Prostate gland (tissue), 2 donors: ENCODE measurements at regions not wholly inside any gene's neighbourhood (a gene's known extent, or its start where the extent isn't known, plus 50 kb on each side); places are given as distances from the start of the nearest gene placed in this dataset.

Source experiments
- DNase-seq: peaks from one replicate; pipeline ENCODE4 v3.0.0-alpha.2; 2019; ENCODE audit warnings: low spot score
- H3K27ac ChIP-seq, 2 donors: fragments of 200-600 bp; sonication (generic); 2 replicates each; pipeline ENCODE4 v1.5.1; 2017 to 2019
- H3K27me3 ChIP-seq: fragments of 200-600 bp; sonication (generic); replicated peaks from 2 replicates; pipeline ENCODE4 v1.5.1; 2019; ENCODE audit not compliant: insufficient read depth
- H3K36me3 ChIP-seq, 2 donors: fragments of 200-600 bp; sonication (generic); 1 replicate in 1 of 2; 2 replicates in 1 of 2; pipeline versions ENCODE4 v1.5.1 to v1.8.1; 2017 to 2019
- H3K4me1 ChIP-seq: fragments of 200-600 bp; sonication (generic); replicated peaks from 2 replicates; pipeline ENCODE4 v1.5.1; 2019
- H3K4me3 ChIP-seq, 2 donors: fragments of 200-600 bp; sonication (generic); 2 replicates each; pipeline ENCODE4 v1.5.1; 2017 to 2019
- H3K9me3 ChIP-seq: fragments of 200-600 bp; sonication (generic); 2 replicates; pipeline ENCODE4 v1.5.1; 2017
- CTCF ChIP-seq, 4 experiments: fragments of 200-600 bp in 2 of 4; fragments of 450-650 bp in 2 of 4; sonication (generic) in 2 of 4; IDR thresholded peaks; 1 replicate in 3 of 4; 2 replicates in 1 of 4; pipeline ENCODE4 v1.5.1; 2016 to 2019; ENCODE audit warnings: antibody characterized with exemption in 4 of 4, mild to moderate bottlenecking in 2 of 4, moderate library complexity in 2 of 4
- POLR2A ChIP-seq: fragments of 450-650 bp; IDR thresholded peaks from one replicate; pipeline ENCODE4 v1.6.1; 2016; ENCODE audit warnings: antibody characterized with exemption, mild to moderate bottlenecking
- POLR2AphosphoS5 ChIP-seq: sonication (generic); formaldehyde crosslinking; IDR thresholded peaks from one replicate; pipeline ENCODE4 v1.6.1; 2017; ENCODE audit warnings: antibody characterized with exemption
- WGBS: methylation state at CpG from one replicate; pipeline ENCODE4 v1.1.5; 2018; 5-methylcytosine and 5-hydroxymethylcytosine counted together
- intact Hi-C: fragments of 100-400 bp; cut with DNase I; formaldehyde crosslinking; loops from one replicate; pipeline ENCODE4 v1.14.2; 2022

- Histone ChIP-seq H3K27ac (no peak overlapping the region), H3K36me3 (no peaks in the 10 kb centered on the region), H3K4me1 (no peaks in the 10 kb centered on the region), H3K27me3 (no peaks in the 10 kb centered on the region), H3K9me3 (no peaks in the 10 kb centered on the region), H3K4me3 (no peak overlapping the region)
- intact Hi-C loops, result no loop called here
- DNase-seq, result no peak
- WGBS, result 83% methylated on average over 9 of the region's 9 CpGs
- TF ChIP-seq POLR2A (no peak), POLR2AphosphoS5 (no peak), CTCF (IDR thresholded peaks at IDR 0.05) (no peak)
Measured at GRCh38 chr1:96473791-96474434, 247.7 kb upstream of the PTBP2 start.

- Histone ChIP-seq H3K27me3 (no peaks in the 10 kb centered on the region), H3K9me3 (no peaks in the 10 kb centered on the region), H3K36me3 (no peaks in the 10 kb centered on the region), H3K4me3 (no peak overlapping the region), H3K4me1 (no peaks in the 10 kb centered on the region), H3K27ac (no peak overlapping the region)
- TF ChIP-seq POLR2AphosphoS5 (no peak), POLR2A (no peak), CTCF (IDR thresholded peaks at IDR 0.05) (no peak)
- intact Hi-C loops, result no loop called here
- DNase-seq, result no peak
- 53% methylated on average over 7 of the region's 7 CpGs for WGBS
Measured at GRCh38 chr1:96474985-96475743, 246.4 kb upstream of the PTBP2 start.

- Histone ChIP-seq H3K27me3 (no peaks in the 10 kb centered on the region), H3K4me3 (no peak overlapping the region), H3K9me3 (no peaks in the 10 kb centered on the region), H3K27ac (no peak overlapping the region), H3K36me3 (no peaks in the 10 kb centered on the region), H3K4me1 (no peaks in the 10 kb centered on the region)
- no peak for TF ChIP-seq POLR2AphosphoS5
- no peak for TF ChIP-seq POLR2A
- no peak for TF ChIP-seq CTCF (IDR thresholded peaks at IDR 0.05)
- WGBS, result 62% methylated on average over 3 of the region's 3 CpGs
- intact Hi-C loops, result no loop called here
- DNase-seq, result no peak
Measured at GRCh38 chr1:96475903-96476302, 245.7 kb upstream of the PTBP2 start.

- intact Hi-C loops, result no loop called here
- no peak for TF ChIP-seq CTCF (IDR thresholded peaks at IDR 0.05)
- no peak for TF ChIP-seq POLR2AphosphoS5
- Histone ChIP-seq H3K36me3 (no peaks in the 10 kb centered on the region), H3K27ac (no peak overlapping the region), H3K4me1 (no peaks in the 10 kb centered on the region), H3K9me3 (no peaks in the 10 kb centered on the region), H3K27me3 (no peaks in the 10 kb centered on the region), H3K4me3 (no peak overlapping the region)
- DNase-seq, result no peak
- 86% methylated on average over 4 of the region's 4 CpGs for WGBS
Measured at GRCh38 chr1:96478228-96478627, 243.4 kb upstream of the PTBP2 start.

- Histone ChIP-seq H3K4me3 (no peak overlapping the region), H3K36me3 (no peaks in the 10 kb centered on the region), H3K9me3 (no peaks in the 10 kb centered on the region), H3K4me1 (no peaks in the 10 kb centered on the region), H3K27ac (no peak overlapping the region), H3K27me3 (no peaks in the 10 kb centered on the region)
- WGBS, result 66% methylated on average over 2 of the region's 2 CpGs
- TF ChIP-seq CTCF (IDR thresholded peaks at IDR 0.05) (no peak), POLR2A (no peak), POLR2AphosphoS5 (no peak)
- no peak for DNase-seq
- intact Hi-C loops, result no loop called here
Measured at GRCh38 chr1:96481409-96481808, 240.2 kb upstream of the PTBP2 start.
